HL-60/S4 (cell line): ENCODE measurements at regions not wholly inside any gene's neighbourhood (a gene's known extent, or its start where the extent isn't known, plus 50 kb on each side); places are given as distances from the start of the nearest gene placed in this dataset.
"Not testable (repeated sequence)": the region's sequence is repeated elsewhere in the genome, so short reads cannot be mapped to it uniquely, and the experiment has no call there.

ENCODE experiments used
- in situ Hi-C: fragments of 300-500 bp; cut with MboI; formaldehyde crosslinking; loops from 2 replicates; pipeline ENCODE4 v1.14.3; 2022; ENCODE audit warnings: low sequenced_read_pairs

DNA sequence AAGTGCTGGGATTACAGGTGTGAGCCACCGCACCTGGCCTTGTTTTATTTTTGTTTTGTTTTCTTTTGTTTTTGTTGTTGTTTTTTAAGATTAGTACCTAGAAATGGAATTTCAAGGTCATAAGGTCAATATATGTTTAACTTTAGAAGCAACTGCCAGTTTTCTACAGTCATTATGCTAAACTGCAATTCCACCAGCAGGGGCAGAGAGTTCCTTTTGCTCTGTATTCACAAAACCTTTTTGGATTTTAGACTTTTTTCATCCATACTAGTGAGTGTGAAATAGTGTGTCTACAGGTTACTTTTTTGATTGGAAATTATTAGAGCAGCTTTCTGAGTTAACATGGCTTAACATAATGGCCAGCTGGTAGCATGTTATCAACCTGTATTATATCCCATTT, 580.6 kb downstream of the TRIML1 start:
- in situ Hi-C loops = no loop called here

DNA sequence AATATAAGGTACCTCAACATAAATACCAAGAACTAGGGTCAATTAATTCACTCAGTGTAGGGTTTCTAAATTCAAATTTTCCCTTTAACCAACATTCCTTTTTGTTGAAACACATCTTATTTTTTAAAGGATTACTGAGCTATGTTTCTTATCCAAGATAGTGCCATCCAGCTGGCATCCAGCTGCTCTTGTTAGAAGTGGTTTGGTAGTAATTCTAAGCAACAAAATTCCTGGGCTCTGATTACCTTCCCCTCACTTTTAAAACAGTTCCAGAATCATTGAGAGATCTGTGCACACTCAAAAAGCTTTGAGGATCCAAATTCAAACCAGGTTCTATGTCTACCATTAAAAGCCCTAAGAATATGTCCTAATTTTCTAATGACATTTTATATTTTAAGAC, 583.7 kb downstream of the TRIML1 start:
- in situ Hi-C loops = no loop called here

DNA sequence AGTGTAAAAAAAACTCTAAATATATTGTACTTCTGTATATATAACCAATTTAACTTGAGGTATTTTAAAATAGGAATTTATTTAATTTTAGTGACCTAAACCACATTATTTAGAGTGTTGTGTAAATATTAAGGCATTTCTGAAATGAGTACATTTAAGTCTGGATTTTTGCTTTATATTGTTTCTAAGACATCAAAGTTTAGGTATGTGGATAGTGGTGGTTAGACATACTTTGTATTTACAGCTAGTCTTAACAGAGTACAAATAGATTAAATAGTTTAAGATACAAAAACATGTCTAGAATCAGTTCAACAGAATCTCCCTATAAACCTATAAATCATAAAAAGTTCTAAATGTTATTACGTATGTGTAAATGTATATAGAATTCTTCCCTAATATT, 588.5 kb downstream of the TRIML1 start:
- in situ Hi-C loops = no loop called here

DNA sequence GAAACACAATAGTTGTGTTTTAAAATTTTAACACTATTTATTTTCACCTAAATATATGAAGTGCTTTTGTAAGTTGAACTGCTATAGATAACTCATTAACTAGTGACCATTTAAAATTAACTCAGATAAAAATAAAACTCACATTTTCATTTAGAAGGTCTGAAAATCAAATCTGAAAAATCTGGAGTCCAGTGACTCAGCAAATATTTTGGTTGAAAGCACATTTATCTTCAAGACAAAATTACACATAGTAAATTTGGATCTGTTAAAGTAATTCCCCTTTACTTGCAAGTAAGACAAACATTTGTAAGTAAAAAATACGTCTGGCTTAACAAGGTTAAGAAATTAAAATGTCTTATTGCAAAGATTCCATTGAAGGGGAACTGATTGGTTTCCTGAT, 589.1 kb downstream of the TRIML1 start:
- in situ Hi-C loops = no loop called here

DNA sequence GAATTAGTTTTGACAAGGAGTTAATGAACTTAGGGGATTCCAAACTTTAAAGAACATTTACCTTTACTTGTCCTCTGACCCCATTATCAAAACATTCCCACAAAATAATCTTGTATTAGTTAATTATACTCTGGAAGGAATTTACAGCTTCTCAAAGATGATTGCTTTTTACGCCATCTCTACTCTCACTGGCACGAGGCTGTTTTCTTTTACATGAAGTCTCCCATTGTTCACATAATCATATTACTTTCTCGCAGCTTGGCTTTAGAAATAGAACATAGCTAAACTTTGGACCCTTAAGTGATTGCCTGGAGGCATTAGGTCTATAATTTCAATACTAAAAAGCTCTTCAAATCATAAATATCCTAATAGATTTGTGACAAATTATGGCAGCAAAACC, 592.9 kb downstream of the TRIML1 start:
- in situ Hi-C loops = no loop called here

DNA sequence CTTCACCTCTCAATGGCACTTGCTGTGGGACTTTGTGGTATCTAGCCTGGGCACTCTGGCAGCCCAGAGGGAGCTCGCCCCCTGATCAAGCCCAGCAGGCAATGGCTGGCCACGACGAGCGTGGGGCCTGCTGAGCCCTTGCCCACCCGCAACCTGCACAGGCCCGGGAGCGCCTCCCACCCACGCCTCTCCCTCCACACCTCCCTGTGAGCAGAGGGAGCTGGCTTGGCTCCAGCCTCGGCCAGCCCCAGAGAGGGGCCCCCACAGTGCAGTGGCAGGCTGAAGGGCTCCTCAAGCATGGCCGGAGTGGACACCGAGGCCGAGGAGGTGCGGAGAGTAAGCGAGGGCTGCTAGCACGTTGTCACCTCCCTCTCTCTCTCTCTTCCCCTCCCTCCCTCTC, 595.8 kb downstream of the TRIML1 start:
- in situ Hi-C loops = no loop called here

DNA sequence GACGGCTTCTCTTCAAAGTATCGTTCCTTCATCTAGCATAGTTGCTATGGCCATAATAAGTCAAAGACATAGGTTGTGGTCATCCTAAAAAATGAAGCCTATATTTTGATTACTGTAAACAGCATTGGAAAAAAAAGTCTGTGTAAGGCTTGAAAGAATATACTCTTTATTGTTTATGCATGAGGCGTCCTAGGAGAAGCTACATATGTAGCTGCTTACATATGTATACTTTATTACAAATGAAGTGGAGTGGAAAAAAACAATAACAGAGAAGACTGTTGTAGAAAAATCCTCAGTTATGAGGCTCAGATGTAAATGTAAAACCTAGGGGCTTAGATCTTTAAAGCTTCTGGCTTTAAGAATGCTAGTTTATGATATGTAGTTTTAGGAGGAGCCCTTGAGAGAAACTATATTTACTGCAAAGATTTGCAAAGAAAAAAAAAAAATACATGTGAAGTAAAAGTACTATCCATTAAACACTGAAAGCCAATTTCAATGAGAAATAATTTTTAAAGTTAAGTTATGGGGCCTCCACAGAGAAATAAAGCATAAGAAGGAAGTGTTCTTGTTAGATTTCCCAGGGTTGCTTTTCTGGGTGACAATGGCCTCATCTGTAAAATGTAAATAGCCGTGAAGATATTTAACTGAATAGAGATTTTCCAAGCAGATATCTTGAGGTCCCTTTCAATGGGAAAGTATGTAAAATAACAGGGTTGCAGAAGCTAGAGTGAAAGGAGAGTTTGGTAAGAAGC, 598.2 kb downstream of the TRIML1 start:
- in situ Hi-C loops = no loop called here

DNA sequence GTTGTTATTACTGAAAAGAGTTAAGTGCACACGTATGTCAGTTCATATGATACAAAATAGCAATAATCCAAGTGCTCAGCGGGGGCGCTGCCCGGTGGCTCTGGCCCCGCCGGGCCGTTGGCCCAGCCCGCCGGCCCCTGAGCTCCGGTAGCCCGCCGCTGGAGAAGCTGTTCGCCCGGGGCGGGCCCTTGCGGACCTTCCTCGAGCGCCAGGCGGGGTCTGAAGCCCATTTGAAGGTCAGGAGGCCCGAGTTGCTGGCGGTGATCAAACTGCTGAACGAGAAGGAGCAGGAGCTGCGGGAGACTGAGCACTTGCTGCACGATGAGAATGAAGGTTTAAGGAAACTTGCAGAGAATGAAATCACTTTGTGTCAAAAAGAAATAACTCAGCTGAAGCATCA, 599.0 kb downstream of the TRIML1 start:
- in situ Hi-C loops = not testable (repeated sequence)

DNA sequence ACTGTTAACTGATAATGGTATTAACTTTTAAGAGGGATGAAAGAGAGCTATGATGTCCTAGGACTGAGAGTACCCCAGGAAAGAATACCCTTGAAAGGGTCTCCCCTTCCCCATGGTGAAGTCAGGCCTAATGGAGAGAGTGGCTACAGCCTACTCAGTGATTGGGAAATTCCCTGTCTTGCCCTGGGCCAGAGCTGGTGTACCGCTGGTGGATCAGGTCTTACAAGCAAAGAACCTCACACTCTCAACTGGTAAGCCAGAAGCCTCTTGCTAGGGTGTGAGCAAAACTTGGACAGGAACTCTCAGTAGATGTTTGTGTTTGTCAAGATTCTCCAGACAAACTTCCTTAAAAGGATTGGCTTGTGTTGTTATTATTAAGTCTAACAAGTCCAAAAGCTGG, 600.9 kb downstream of the TRIML1 start:
- in situ Hi-C loops = not testable (repeated sequence)

DNA sequence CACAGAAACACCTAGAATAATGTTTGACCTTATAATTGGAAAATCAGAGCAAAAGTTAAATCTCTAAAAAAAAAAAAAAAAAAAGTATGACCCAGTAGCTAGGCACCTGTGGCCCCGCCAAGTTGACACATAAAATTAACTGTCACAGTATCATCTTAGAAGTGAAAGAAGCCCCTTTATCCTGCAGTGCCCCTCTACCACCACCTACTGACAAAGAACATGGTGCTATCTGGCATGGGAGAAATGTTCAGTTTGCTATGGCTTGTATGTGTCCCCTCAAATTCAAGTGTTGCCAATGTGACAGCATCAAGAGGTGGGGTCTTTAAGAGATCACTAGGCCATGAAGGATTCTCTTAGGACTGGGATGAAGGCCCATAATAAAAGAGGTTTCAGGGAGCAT, 601.5 kb downstream of the TRIML1 start:
- in situ Hi-C loops = not testable (repeated sequence)

DNA sequence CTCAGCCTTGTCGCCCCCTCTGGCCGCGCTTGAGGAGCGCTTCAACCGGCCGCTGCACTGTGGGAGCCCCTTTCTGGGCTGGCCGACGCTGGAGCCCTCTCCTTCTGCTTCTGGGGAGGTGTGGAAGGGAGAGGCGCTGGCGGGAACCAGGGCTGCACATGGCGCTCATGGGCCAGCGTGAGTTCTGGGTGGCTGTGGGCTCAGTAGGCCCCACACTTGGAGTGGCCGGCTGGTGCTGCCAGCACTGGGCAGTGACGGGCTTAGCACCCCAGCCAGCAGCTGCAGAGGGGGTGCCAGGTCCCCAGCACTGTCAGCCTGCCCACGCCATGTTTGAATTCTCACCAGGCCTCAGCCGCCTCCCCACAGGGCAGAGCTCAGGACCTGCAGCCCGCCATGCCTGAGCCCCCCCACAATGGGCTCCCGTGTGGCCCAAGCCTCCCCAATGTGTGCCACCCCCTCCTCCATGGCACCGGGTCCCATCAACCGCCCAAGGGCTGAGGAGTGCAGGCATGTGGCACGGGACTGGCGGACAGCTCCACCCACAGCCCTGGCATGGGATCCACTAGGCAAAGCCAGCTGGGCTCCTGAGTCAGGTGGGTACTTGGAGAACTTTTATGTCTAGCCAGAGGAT, 615.2 kb downstream of the TRIML1 start:
- in situ Hi-C loops = no loop called here

DNA sequence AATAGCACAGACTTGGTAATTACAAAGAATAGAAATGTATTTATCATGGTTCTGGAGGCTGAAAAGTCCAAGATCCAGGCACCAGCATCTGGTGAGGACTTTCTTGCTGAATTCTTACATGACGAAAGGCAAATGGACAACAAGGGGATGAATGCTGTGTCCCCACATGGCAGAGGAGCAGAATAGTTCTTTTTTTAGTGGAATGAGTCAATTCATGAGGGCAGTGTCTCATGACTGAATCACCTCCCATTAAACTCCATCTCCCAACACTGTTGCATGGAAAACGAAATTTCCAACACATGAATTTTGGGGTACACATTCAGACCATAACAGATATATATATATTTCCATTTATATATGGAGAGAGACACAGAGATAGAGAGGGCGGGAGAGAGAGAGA, 628.3 kb downstream of the TRIML1 start:
- in situ Hi-C loops = no loop called here

DNA sequence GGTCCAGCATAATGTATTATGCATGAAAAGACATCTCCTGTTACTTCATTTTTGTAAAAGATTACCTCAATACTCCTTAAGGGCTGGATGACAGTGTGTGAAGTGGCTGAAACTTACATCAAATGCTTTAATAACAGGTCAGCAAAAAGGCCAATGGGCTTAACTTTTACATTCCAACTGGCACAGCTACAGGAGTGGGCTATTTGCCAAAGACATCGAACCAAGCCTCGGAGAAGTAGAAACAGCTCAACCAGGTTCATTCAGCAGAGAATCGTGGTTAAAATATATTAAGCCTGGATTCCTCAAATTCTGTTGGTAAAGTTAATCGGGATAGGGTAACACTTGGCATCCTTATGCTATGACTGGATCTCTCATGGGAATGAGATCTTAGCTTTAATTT, 639.7 kb downstream of the TRIML1 start:
- in situ Hi-C loops = no loop called here

DNA sequence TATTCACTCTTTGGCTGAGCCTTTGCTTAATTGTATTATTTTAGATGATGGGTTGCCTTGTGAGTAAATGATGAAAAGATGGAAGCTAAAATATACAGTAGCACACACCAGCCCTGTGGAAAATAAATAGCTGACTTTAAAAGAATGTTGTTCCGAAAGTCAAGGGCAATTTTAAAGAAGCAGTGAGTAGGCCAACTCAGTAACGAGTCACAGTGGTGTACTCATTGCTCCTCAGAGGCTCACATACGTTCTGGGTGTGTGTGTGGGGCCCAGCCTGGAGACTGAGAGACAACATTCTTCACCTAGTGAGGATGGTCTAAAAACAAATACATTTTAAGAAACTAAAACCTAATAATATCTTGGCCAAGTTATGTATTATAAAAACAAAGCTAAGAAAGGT, 640.3 kb downstream of the TRIML1 start:
- in situ Hi-C loops = no loop called here

DNA sequence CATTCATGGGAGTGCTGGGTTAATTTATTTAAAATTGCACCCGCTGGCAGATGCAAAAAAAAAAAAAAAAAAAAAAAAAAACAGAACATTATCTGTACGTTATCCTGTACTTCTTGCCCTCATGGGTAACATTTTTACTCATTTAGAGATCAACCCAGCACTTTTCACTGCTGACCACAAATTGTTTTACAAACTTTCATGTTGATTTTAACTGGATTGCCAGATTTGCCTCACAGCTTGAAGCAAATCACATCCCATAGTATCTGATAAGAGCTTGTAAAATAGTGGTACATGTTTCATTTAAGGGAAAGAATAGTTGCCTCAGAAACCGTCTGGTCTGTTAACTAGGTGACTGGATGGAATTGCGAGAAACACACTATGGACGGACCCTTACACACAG, 640.8 kb downstream of the TRIML1 start:
- in situ Hi-C loops = no loop called here

DNA sequence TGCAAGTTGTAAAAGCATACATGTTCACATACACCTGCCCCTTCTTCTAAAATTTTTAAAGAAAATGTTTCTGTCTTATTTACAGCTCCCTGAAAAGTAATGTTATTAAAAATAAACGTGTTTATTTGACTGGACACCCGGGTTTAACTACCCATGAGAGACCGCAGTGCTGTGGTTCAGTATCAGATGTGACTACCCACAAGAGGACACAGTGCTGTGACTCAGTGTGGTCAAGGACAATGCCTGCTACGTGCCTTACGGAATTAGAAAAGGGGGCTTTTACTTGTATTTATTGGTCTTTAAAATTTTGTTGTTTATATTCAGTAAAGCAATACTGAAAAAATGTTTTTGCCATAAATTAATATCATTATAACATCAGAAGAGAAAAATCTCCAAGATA, 641.4 kb downstream of the TRIML1 start:
- in situ Hi-C loops = no loop called here

DNA sequence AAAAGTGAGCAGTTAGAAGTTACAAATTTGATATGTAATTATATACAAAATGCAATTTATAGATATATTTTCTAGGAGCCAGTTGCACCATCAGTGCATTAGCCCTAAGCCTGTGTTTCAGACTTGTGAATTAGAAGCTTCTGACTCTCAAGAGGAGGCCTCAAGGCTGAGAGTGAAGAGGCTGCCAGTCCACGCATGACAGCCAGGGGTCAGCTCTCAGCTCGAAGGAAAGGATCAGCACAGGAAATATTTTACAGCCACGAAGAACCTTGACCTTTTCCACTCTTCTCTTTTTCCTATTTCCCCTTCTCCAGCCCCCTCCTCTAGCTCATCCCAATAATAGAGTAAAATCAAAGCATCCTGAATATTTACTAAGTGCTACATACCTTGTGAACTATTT, 642.4 kb downstream of the TRIML1 start:
- in situ Hi-C loops = no loop called here

DNA sequence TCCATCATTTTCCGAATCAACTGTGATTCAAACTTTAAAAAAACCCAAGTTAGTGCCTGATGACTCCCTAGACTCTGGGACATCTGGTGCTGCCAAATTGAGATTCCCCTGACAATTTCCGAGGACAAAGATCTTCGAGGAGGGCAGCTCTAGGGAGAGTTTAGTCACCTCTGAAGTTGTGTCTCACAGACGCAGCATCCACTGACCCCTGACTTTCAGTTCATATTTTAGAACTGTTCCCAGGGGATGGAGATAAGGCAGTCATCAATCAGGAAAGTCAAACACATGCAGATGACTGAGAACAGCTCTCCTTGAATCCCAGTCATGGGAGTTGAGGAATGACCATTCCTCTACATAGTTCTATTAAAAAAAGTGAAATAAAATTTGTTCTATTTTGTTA, 643.9 kb downstream of the TRIML1 start:
- in situ Hi-C loops = no loop called here

DNA sequence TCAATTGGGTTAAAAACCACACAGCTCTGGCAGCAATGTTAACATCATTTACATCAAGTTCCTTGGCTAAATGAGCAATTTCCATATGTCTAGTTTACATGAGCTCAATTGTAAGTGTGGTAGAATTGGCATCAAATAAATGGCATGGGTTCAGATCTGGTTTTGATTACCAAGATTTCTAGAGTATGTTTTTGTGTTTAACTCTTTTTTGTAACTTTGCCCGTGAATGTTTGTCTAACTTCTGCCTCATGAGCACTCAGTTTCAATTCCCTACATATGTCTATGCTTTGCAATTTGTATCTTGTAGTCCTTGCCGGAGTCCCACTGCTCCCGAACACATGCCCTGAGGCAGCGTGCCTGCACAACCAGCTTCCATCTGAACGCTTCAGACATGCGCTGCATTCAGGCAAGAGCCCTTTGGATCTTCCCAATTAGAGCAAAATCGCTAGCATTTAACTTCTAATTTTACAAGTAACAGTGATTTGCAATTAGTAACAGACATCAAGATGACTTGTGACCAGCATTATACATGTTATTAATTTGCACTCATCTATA, 644.4 kb downstream of the TRIML1 start:
- in situ Hi-C loops = no loop called here

DNA sequence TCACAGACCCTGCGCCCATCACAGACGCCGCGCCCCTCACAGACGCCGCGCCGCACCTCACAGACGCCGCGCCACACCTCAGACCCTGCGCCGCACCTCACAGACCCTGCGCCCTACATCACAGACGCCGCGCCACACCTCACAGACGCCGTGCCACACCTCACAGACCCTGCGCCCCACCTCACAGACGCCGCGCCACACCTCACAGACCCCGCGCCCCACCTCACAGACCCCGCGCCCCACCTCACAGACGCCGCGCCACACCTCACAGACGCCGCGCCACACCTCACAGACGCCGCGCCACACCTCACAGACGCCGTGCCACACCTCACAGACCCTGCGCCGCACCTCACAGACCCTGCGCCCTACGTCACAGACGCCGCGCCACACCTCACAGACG, 657.4 kb downstream of the TRIML1 start:
- in situ Hi-C loops = not testable (repeated sequence)

DNA sequence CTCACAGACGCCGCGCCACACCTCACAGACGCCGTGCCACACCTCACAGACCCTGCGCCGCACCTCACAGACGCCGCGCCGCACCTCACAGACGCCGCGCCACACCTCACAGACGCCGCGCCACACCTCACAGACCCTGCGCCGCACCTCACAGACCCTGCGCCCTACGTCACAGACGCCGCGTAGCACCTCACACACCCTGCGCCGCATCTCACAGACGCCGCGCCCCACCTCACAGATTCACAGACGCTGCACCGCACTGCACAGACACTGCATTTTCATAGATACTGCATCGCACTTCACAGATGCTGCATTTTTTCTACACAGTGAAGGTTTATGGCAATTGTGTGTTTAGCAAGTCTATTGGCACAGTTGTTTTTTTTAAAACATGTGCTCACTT, 657.8 kb downstream of the TRIML1 start:
- in situ Hi-C loops = not testable (repeated sequence)

DNA sequence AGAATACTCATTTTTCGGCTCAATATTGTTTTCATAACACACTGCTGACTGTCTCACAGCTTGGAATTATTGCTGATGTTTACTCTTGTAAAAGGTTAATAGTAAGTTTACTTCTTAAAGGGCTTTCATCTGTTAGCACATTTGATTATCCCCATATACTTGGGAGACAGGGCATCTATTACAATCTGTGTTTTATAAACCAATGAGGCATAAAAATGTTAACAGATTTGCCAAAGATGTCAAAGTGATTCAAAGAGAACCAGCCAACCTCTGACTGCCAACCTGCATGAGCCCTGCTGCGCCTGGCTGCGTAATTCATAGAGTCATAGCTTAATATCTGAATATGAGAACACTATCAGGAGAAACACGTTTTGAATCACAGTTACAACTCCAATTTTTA, 665.6 kb downstream of the TRIML1 start:
- in situ Hi-C loops = no loop called here

DNA sequence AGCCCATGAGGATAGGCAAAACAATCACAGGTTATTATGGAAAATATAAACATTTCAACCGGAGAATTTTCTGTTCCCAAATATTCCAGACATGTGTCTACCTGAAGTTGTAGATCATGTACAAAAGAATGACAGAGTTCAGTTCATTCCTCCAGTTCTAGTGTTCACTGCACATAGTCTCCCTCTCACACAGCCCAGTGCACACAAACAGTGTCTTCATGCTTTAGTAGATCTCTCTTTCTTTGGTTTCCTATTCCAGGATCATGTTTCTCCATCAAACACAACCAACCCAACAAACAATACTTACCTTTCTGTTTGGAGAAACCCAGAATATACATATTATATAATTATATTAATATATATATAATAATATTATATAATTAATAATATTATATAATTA, 671.9 kb downstream of the TRIML1 start:
- in situ Hi-C loops = no loop called here
